ENCODE measurements at regions not wholly inside any gene's neighbourhood (a gene's known extent, or its start where the extent isn't known, plus 50 kb on each side); places are given as distances from the start of the nearest gene placed in this dataset.
A peak's percentile ranks its signal among the peaks of the same experiment; 100 is the strongest.

DNA sequence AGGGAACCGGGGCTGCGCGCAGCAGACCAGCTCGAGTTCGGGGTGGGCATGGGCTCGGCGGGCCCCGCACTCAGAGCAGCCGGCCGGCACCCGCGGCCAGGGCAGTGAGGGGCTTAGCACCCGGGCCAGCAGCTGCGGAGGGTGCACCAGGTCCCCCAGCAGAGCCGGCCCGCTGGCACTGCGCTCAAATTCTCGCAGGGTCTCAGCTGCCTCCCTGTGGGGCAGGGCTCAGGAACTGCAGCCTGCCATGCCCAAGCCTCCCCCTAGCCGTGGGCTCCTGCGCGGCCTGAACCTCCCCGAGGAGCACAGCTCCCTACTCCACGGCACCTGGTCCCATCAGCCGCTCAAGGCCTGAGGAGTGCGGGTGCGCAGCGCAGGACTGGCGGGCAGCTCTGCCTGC, 172.9 kb upstream of the SLC30A5 start:
- TF ChIP-seq, protein P1, sequence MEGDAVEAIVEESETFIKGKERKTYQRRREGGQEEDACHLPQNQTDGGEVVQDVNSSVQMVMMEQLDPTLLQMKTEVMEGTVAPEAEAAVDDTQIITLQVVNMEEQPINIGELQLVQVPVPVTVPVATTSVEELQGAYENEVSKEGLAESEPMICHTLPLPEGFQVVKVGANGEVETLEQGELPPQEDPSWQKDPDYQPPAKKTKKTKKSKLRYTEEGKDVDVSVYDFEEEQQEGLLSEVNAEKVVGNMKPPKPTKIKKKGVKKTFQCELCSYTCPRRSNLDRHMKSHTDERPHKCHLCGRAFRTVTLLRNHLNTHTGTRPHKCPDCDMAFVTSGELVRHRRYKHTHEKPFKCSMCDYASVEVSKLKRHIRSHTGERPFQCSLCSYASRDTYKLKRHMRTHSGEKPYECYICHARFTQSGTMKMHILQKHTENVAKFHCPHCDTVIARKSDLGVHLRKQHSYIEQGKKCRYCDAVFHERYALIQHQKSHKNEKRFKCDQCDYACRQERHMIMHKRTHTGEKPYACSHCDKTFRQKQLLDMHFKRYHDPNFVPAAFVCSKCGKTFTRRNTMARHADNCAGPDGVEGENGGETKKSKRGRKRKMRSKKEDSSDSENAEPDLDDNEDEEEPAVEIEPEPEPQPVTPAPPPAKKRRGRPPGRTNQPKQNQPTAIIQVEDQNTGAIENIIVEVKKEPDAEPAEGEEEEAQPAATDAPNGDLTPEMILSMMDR (IDR thresholded peaks at IDR 0.05), result no peak
- 97 to 98% (median 97%) methylated on average over 27 to 28 of the region's 28 CpGs for WGBS, 3 donors

DNA sequence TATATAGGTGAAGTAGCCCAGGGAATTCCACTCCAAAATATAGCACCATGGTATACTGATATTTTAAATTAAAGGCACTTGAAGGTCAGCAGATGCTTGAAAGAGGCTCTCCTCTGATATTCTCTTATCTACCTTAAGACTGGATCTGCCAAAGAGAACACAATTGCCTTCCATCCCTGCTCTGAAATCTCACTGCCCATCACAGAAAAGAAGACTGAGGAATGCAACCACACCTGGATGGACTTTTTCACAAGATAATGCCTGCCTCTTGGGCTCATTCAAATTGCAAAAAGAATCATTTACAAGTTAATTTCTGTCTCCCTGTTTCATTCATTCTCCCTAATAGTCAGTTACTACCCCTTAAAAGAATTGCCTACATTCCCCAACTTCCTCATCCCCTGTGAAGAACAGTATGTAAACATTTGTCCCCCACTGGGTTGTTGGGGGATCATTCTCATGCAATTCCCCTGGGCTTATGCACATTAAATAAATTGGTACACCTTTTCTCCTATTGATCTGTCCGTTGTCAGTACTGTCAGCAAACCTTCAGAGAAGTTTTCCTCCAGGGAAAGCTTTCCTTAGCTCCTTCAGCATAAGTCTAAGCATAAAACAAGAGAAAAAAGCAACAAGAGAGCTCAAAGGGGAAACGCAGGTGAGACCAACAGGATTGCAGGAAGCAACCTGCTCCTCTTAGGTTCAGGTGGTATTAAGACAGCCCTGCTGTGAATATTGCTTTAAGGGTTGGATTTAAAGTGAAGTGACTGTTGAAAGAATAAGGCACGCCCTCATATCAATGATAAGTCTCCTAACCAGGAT, 171.4 kb upstream of the SLC30A5 start:
- no peak overlapping the region for H3K27ac ChIP-seq
- TF ChIP-seq, protein P1 (IDR thresholded peaks at IDR 0.05), result no peak
- H3K4me3 ChIP-seq, result no peak overlapping the region
- H3K27me3 ChIP-seq (ENCODE audit: insufficient read depth in 3 of 3, low read length in 2 of 3), result no peaks in the 10 kb centered on the region
- WGBS, 3 donors, result 71 to 78% (median 75%) methylated on average over 3 of the region's 3 CpGs
- H3K4me1 ChIP-seq, result no peaks in the 10 kb centered on the region
- no peak for DNase-seq
- no peaks in the 10 kb centered on the region for H3K9me3 ChIP-seq
- no peak for ATAC-seq
- intact Hi-C loops (cut with DNase I), result no loop called here
- no peaks in the 10 kb centered on the region for H3K36me3 ChIP-seq (ENCODE audit: insufficient read depth in 1 of 2, low read depth in 1 of 2)

More for the DNA sequence above, 172.9 kb upstream of the SLC30A5 start:
- no peak for DNase-seq
- H3K9me3 ChIP-seq, result peaks cover 3% of the 10 kb centered on the region
- H3K27me3 ChIP-seq (ENCODE audit: insufficient read depth in 3 of 3, low read length in 2 of 3), result no peaks in the 10 kb centered on the region
- intact Hi-C loops (cut with DNase I), result no loop called here
- no peak overlapping the region for H3K4me3 ChIP-seq
- H3K4me1 ChIP-seq, result no peaks in the 10 kb centered on the region
- H3K36me3 ChIP-seq (ENCODE audit: insufficient read depth in 1 of 2, low read depth in 1 of 2), result no peaks in the 10 kb centered on the region
- ATAC-seq, result no peak
- no peak overlapping the region for H3K27ac ChIP-seq

DNA sequence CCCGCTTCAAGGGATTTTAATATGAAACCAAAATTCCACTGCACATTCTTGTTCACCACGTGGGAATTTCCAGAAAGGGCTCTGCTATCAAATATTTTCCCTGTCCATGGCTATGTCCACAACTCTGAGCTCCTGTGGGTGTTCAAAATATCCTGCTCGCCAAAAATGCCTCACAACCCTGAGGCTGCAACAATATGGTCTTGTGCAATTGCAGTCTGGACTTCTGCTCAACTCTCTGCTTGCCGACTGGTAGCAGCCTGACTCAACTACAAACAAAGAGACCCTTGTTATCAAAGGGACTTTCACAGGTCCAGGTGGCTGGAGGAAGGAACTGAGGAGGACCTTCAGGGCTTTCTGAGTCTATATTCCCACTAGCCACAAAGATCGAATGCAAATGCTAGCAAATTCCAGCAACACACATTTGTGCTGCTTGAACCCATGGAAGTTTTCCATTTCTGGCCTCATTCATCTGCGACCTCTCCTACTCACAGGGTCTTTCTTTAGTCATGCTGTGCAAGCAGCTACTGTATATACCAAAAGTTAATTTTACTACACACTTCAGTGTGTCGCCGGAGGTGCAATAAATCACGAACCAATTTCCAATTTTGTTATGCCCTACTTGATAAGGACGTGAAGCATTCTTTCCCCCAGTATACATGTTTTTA, 169.2 kb upstream of the SLC30A5 start:
- no peak overlapping the region for H3K27ac ChIP-seq
- no peaks in the 10 kb centered on the region for H3K9me3 ChIP-seq
- 62 to 68% (median 62%) methylated on average over 10 of the region's 10 CpGs for WGBS, 3 donors
- ATAC-seq (peak in 1 of 4 donors; percentile 38), DNase-seq (no peak)
- no peaks in the 10 kb centered on the region for H3K4me1 ChIP-seq
- TF ChIP-seq, protein P1 (IDR thresholded peaks at IDR 0.05), result no peak
- no peak overlapping the region for H3K4me3 ChIP-seq
- H3K27me3 ChIP-seq (ENCODE audit: insufficient read depth in 3 of 3, low read length in 2 of 3), result no peaks in the 10 kb centered on the region
- intact Hi-C loops (cut with DNase I), result no loop called here
- no peaks in the 10 kb centered on the region for H3K36me3 ChIP-seq (ENCODE audit: insufficient read depth in 1 of 2, low read depth in 1 of 2)

DNA sequence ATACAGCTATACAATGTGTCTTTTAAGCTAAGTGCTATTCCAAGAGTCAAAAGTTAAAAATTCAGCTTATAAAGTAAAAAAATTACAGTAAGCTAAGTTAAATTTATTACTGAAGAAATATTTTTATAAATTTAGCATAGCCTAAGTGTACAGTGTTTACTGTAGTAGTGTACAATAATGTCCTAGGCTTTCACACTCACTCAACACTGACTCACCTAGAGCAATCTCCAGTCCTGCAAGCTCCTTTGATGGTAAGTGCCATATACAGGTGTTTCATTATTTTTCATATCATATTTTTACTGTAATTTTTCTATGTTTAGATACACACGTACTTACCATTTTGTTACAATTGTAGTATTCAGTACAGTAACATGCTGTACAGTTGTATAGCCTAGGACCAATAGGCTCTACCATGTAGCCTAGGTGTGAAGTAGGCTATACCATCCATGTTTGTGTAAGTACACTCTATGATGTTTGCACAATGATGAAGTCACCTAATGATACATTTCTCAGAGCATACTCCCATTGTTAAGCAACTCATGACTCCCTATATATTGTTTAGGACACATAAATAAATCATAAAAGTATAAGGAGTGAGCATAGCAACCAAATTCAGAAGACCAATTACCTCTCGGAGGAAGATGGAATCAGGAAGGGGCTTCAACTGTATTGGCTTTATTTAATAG, 165.1 kb upstream of the SLC30A5 start:
- DNase-seq (no peak), ATAC-seq (no peak)
- 87 to 97% (median 89%) methylated on average over 2 of the region's 2 CpGs for WGBS, 3 donors
- Histone ChIP-seq H3K4me1 (no peaks in the 10 kb centered on the region), H3K9me3 (peaks cover 10% of the 10 kb centered on the region), H3K4me3 (no peak overlapping the region), H3K27ac (no peak overlapping the region), H3K36me3 (ENCODE audit: insufficient read depth in 1 of 2, low read depth in 1 of 2) (no peaks in the 10 kb centered on the region), H3K27me3 (ENCODE audit: insufficient read depth in 3 of 3, low read length in 2 of 3) (no peaks in the 10 kb centered on the region)
- TF ChIP-seq, protein P1 (IDR thresholded peaks at IDR 0.05), result no peak
- intact Hi-C loops (cut with DNase I), result no loop called here
